Activated CD8-positive, alpha-beta memory T cell treated with anti-CD3 and anti-CD28 coated beads for 4 hours (primary cell): ENCODE measurements at regions not wholly inside any gene's neighbourhood (a gene's known extent, or its start where the extent isn't known, plus 50 kb on each side); places are given as distances from the start of the nearest gene placed in this dataset.

Experiments used
- DNase-seq, 2 donors: peaks; one replicate each; pipeline ENCODE4 v3.0.0-alpha.2; 2020; ENCODE audit warnings: low read depth in 2 of 2

GRCh38 chr5:74192606-74193299, 447.8 kb downstream of the ENC1 start:
- DNase-seq: no peak

- DNase-seq: no peak
These were observed 452.0 kb downstream of the ENC1 start for GRCh38 chr5:74188351-74189105.

- no peak for DNase-seq
These were observed 452.8 kb downstream of the ENC1 start for GRCh38 chr5:74187757-74188156.

GRCh38 chr5:74186356-74187315, 453.9 kb downstream of the ENC1 start:
- DNase-seq: no peak

GRCh38 chr5:74185599-74185998, 454.9 kb downstream of the ENC1 start:
- no peak for DNase-seq

GRCh38 chr5:74184649-74185048, 455.9 kb downstream of the ENC1 start:
- no peak for DNase-seq

- no peak for DNase-seq
These were observed 457.5 kb downstream of the ENC1 start for GRCh38 chr5:74183041-74183440.

GRCh38 chr5:74182603-74183002, 457.9 kb downstream of the ENC1 start:
- no peak for DNase-seq

GRCh38 chr5:74179701-74180100, 460.8 kb downstream of the ENC1 start:
- DNase-seq: no peak

GRCh38 chr5:74179179-74179578, 461.3 kb downstream of the ENC1 start:
- DNase-seq: no peak

GRCh38 chr5:74177961-74178360, 462.6 kb downstream of the ENC1 start:
- no peak for DNase-seq

- no peak for DNase-seq
These were observed 466.2 kb downstream of the ENC1 start for GRCh38 chr5:74174366-74174765.

- DNase-seq: no peak
These were observed 466.9 kb downstream of the ENC1 start for GRCh38 chr5:74173665-74174064.

- no peak for DNase-seq
These were observed 467.3 kb downstream of the ENC1 start for GRCh38 chr5:74173241-74173640.

GRCh38 chr5:74169701-74170100, 470.8 kb downstream of the ENC1 start:
- no peak for DNase-seq

GRCh38 chr5:74167930-74168315, 472.6 kb downstream of the ENC1 start:
- DNase-seq: no peak

- no peak for DNase-seq
These were observed 473.2 kb downstream of the ENC1 start for GRCh38 chr5:74167206-74167929.

GRCh38 chr5:74166064-74166463, 474.5 kb downstream of the ENC1 start:
- no peak for DNase-seq

- no peak for DNase-seq
These were observed 475.7 kb downstream of the ENC1 start for GRCh38 chr5:74164725-74165235.

- no peak for DNase-seq
These were observed 478.0 kb downstream of the ENC1 start for GRCh38 chr5:74162524-74162923.

GRCh38 chr5:74161170-74161569, 479.4 kb downstream of the ENC1 start:
- DNase-seq: no peak
